T-helper 17 cell (primary cell): ENCODE measurements at regions not wholly inside any gene's neighbourhood (a gene's known extent, or its start where the extent isn't known, plus 50 kb on each side); places are given as distances from the start of the nearest gene placed in this dataset.

Source experiments
- ATAC-seq: fragments of 150-1000 bp; cut with Tn5 transposase; 2 replicates; pipeline ENCODE4 v1.10.0; 2021; ENCODE audit warnings: mild to moderate bottlenecking, moderate library complexity
- DNase-seq, 3 donors: peaks; one replicate each; pipeline versions ENCODE4 v3.0.0 to v3.0.0-alpha.2; 2020 to 2021
- H3K9me3 ChIP-seq: one replicate; pipeline ENCODE4 v1.7.0; 2013; ENCODE audit warnings: low read length, mild to moderate bottlenecking; ENCODE audit not compliant: control insufficient read depth, poor library complexity, severe bottlenecking
- H3K27ac Mint-ChIP-seq: one replicate; pipeline ENCODE4 v1.8.0; 2022; ENCODE audit warnings: mild to moderate bottlenecking, moderate library complexity, mixed read lengths
- H3K27me3 Mint-ChIP-seq: one replicate; pipeline ENCODE4 v1.8.0; 2022; ENCODE audit warnings: mixed read lengths
- H3K36me3 Mint-ChIP-seq: one replicate; pipeline ENCODE4 v1.8.0; 2022; ENCODE audit warnings: low read depth, mixed read lengths
- H3K4me1 Mint-ChIP-seq: one replicate; pipeline ENCODE4 v1.8.0; 2022; ENCODE audit warnings: mild to moderate bottlenecking, mixed read lengths
- H3K4me3 Mint-ChIP-seq: one replicate; pipeline ENCODE4 v1.8.0; 2022; ENCODE audit warnings: mild to moderate bottlenecking, moderate library complexity, mixed read lengths

DNA sequence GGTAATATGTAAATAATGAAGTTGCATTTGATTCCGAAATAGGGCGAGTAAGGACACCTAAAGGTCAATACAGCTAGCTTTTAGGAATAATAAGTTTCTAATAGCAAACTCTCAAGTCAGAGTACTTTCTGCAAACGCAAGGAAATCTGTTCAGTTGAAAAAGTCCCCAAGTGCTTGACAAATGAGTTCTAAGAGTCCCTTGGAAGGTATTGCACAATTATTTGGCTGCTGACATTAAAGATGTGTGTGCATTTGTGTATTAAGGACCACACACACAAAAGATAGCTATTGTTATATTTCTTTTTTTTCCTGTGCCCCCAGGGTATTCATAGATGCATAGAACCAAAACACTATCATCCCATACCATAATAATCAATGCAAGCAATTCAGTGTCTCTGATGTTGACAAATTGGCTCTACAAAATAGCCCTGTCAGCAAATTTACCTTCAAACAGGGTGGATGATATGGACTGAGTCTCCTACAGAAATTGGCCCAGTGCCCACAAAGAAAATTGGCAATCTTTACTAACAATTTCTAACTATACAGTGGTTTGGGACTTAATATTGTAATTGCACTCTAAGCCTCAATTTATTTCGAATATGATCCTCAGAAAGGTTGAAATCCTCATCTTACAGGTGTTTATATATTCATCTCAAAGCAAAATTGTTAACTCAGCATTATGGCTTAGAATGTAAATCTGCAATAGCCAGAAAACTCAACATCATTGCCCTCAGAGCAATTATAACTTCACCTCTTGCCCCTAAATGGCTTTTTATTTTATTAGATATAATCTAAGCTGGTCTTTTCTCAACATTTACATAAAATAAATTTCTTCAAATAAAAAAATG lies 827.2 kb downstream of the MAT2B start:
- Mint-ChIP-seq H3K27me3 (no peaks in the 10 kb centered on the region), H3K4me3 (no peak overlapping the region), H3K4me1 (no peaks in the 10 kb centered on the region), H3K27ac (no peak overlapping the region), H3K36me3 (no peaks in the 10 kb centered on the region)
- no peaks in the 10 kb centered on the region for H3K9me3 ChIP-seq
- ATAC-seq: no peak
- no peak for DNase-seq

DNA sequence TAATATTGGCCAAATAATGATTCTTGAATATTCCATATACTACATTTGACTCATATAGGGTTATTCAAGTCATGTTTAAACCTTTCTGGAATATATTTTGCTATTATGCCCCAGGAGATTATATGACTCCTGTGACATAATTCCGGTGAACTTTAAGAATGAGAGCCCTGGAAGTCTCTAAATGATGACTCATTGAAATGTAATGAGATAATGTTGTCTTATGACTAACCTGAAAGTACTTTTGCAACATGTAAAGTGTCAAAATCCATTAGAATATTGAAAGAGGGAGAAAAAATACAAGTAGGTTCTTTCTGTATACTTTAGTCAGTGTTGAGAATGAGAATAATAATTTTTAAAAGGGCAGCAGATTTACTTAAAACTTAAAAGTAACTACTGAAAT lies 830.4 kb downstream of the MAT2B start:
- H3K36me3 Mint-ChIP-seq: no peaks in the 10 kb centered on the region
- no peak for DNase-seq
- no peak for ATAC-seq
- H3K27ac Mint-ChIP-seq: no peak overlapping the region
- no peaks in the 10 kb centered on the region for H3K9me3 ChIP-seq
- no peaks in the 10 kb centered on the region for H3K4me1 Mint-ChIP-seq
- no peaks in the 10 kb centered on the region for H3K27me3 Mint-ChIP-seq
- no peak overlapping the region for H3K4me3 Mint-ChIP-seq

DNA sequence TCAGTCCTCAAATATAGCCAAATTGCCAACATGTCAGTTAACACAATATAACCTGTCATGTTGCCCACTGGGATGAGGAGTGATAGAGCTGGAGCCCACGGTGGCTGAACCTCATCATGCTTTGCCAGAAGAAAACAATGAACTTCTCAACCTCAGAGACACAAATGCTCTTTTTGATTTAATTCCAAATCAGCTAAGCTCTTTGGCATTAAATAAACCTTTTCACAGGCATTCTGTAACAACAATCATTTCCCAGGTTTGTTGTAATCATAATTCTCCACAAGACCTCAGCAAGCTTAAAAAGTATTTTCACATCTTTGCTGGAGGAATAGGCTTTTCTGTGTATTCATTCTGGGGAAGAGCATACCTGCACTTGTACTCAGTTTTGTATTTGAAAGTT lies 830.9 kb downstream of the MAT2B start:
- ATAC-seq (no peak), DNase-seq (no peak)
- H3K9me3 ChIP-seq: no peaks in the 10 kb centered on the region
- Mint-ChIP-seq H3K27me3 (no peaks in the 10 kb centered on the region), H3K36me3 (no peaks in the 10 kb centered on the region), H3K4me1 (no peaks in the 10 kb centered on the region), H3K4me3 (no peak overlapping the region), H3K27ac (no peak overlapping the region)

GRCh38 chr5:164336906-164337305 lies 831.5 kb downstream of the MAT2B start:
- no peaks in the 10 kb centered on the region for H3K4me1 Mint-ChIP-seq
- H3K27me3 Mint-ChIP-seq: no peaks in the 10 kb centered on the region
- ATAC-seq (no peak), DNase-seq (no peak)
- no peak overlapping the region for H3K4me3 Mint-ChIP-seq
- H3K9me3 ChIP-seq: no peaks in the 10 kb centered on the region
- no peaks in the 10 kb centered on the region for H3K36me3 Mint-ChIP-seq
- H3K27ac Mint-ChIP-seq: no peak overlapping the region

DNA sequence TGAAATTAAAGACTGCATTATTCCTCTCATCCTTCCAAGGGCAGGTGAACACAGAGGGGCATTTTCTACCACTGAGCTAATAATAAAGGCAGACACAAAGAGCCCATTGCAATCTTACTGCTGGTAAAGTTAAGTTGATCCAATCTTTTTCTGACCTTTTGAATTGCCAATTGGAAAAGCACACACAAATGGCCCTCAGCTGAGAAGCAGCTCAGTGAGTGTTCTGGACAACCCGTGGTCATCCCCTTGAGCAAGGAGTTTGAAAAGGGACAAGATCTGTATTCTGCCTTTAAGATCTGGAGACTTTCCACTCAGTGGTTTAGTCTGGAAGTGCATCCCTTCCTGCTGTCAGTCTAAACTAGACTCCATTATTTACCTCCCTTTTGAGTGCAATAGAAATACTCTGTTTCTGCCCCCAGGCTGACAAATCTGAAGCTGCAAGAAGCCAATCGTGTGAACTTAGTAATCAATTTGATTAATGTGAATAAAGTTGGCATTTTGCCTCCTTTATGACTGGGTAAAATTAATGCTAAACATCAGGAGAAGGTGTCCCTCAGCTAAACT lies 835.7 kb downstream of the MAT2B start:
- Mint-ChIP-seq H3K27me3 (no peaks in the 10 kb centered on the region), H3K4me3 (no peak overlapping the region), H3K36me3 (no peaks in the 10 kb centered on the region), H3K4me1 (no peaks in the 10 kb centered on the region), H3K27ac (no peak overlapping the region)
- ATAC-seq (no peak), DNase-seq (no peak)
- H3K9me3 ChIP-seq: no peaks in the 10 kb centered on the region

- no peaks in the 10 kb centered on the region for H3K36me3 Mint-ChIP-seq
- H3K27me3 Mint-ChIP-seq: no peaks in the 10 kb centered on the region
- no peaks in the 10 kb centered on the region for H3K4me1 Mint-ChIP-seq
- H3K27ac Mint-ChIP-seq: no peak overlapping the region
- ATAC-seq: no peak
- no peaks in the 10 kb centered on the region for H3K9me3 ChIP-seq
- no peak for DNase-seq
- H3K4me3 Mint-ChIP-seq: no peak overlapping the region
These were observed 839.9 kb downstream of the MAT2B start for GRCh38 chr5:164345173-164345849.

DNA sequence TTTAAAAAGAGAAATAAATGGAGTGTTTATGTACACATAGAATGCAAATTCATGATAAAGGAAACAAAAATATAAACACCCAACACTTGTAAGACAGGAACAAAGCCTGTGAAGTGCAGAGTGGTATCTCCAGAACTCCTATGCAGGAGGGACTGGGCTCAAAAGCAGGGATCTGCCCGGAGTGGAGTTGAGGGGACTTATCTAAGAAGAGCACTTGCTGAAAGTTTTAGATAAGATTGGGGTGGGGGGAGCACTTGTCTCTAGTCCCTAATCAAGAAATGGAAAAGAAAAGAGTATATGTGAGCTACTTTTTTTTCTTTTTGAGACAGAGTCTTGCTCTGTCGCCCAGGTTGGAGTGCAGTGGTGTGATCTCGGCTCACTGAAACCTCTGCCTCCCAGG lies 840.4 kb downstream of the MAT2B start:
- Mint-ChIP-seq H3K27ac (no peak overlapping the region), H3K36me3 (no peaks in the 10 kb centered on the region), H3K4me1 (no peaks in the 10 kb centered on the region), H3K4me3 (no peak overlapping the region), H3K27me3 (no peaks in the 10 kb centered on the region)
- DNase-seq: no peak
- ATAC-seq: no peak
- no peaks in the 10 kb centered on the region for H3K9me3 ChIP-seq

DNA sequence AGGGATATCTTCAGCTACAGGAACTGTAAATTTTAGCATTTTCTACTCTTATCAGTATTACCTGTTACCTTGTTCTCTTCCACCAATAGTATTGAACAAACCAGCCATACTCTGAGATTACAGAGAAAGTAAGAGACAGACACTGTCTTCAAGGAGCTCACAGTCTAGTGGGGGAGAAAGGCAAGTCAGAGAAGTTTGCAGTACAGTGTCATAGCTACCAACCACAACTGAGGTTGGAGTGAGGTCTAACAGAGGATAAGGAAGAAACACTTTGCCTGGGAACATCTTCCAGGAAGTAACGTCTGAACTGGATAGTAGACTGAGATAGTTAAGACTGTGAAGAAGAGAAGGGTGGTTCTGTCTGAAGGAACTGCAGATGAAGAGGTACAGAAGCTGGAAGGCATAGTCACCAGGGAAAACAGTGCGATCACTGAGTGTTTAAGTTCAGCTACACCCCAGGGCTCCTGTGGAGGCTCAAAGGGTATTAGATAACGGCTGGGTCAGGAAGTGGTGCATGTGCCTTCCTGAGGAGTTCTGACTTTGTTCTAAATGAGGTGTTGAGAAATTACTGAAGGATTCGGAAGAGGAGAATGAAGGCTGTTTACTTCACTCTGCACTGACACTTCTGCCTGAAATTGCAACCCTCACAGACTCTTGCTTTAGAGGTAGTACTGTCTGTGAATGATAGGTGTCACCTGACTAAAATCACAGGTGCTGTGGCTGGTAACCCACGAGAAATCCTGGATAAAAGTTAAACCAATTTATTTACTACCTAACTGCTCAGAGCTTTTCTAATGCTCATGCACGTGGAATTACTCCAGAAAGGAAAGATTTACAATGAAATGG lies 841.6 kb downstream of the MAT2B start:
- no peak overlapping the region for H3K27ac Mint-ChIP-seq
- H3K27me3 Mint-ChIP-seq: no peaks in the 10 kb centered on the region
- no peaks in the 10 kb centered on the region for H3K9me3 ChIP-seq
- no peak overlapping the region for H3K4me3 Mint-ChIP-seq
- ATAC-seq (no peak), DNase-seq (no peak)
- H3K36me3 Mint-ChIP-seq: no peaks in the 10 kb centered on the region
- H3K4me1 Mint-ChIP-seq: no peaks in the 10 kb centered on the region

- Mint-ChIP-seq H3K4me1 (no peaks in the 10 kb centered on the region), H3K27me3 (no peaks in the 10 kb centered on the region), H3K36me3 (no peaks in the 10 kb centered on the region), H3K4me3 (no peak overlapping the region), H3K27ac (no peak overlapping the region)
- ATAC-seq: no peak
- H3K9me3 ChIP-seq: no peaks in the 10 kb centered on the region
- no peak for DNase-seq
These were observed 844.8 kb downstream of the MAT2B start for GRCh38 chr5:164350236-164350635.

- ATAC-seq: no peak
- Mint-ChIP-seq H3K36me3 (no peaks in the 10 kb centered on the region), H3K4me3 (no peak overlapping the region), H3K4me1 (no peaks in the 10 kb centered on the region), H3K27me3 (no peaks in the 10 kb centered on the region), H3K27ac (no peak overlapping the region)
- DNase-seq: no peak
- no peaks in the 10 kb centered on the region for H3K9me3 ChIP-seq
These were observed 845.9 kb downstream of the MAT2B start for GRCh38 chr5:164351245-164351834.

- H3K36me3 Mint-ChIP-seq: no peaks in the 10 kb centered on the region
- no peaks in the 10 kb centered on the region for H3K27me3 Mint-ChIP-seq
- H3K9me3 ChIP-seq: no peaks in the 10 kb centered on the region
- H3K4me3 Mint-ChIP-seq: no peak overlapping the region
- ATAC-seq: no peak
- H3K27ac Mint-ChIP-seq: no peak overlapping the region
- no peak for DNase-seq
- no peaks in the 10 kb centered on the region for H3K4me1 Mint-ChIP-seq
These were observed 847.3 kb downstream of the MAT2B start for GRCh38 chr5:164352695-164353094.

DNA sequence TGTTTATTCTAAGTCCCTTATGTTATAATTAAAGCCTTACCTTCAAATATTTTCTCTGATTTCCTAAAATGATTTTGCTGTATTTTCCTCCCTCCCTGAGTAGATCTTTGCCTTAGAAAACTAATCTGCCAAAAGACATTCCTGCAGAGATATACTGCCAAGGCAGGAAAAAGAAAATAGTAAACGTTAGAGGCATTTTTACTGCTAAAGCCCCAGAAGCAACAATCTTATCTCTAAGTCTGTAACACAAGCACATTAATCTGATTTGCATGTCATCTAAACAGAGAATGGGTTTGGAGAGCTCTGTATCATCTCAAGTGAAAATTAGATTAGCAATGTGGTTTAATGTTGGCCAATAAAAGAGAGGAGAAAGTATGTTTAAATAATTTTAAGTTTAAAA lies 847.7 kb downstream of the MAT2B start:
- H3K27me3 Mint-ChIP-seq: no peaks in the 10 kb centered on the region
- no peaks in the 10 kb centered on the region for H3K4me1 Mint-ChIP-seq
- DNase-seq (no peak), ATAC-seq (no peak)
- no peaks in the 10 kb centered on the region for H3K36me3 Mint-ChIP-seq
- H3K9me3 ChIP-seq: no peaks in the 10 kb centered on the region
- H3K4me3 Mint-ChIP-seq: no peak overlapping the region
- H3K27ac Mint-ChIP-seq: no peak overlapping the region
